GM23338 (cell line): ENCODE measurements at regions not wholly inside any gene's neighbourhood (a gene's known extent, or its start where the extent isn't known, plus 50 kb on each side); places are given as distances from the start of the nearest gene placed in this dataset.

ENCODE experiments used
- ATAC-seq: fragments of 200-7000 bp; cut with Tn5 transposase; 3 replicates; pipeline ENCODE4 v1.9.1; 2020
- DNase-seq: peaks from one replicate; pipeline ENCODE4 v3.0.0-alpha.2; 2015; ENCODE audit warnings: low spot score
- H2AFZ ChIP-seq: fragments of 200-600 bp; sonication (generic); 2 replicates; pipeline ENCODE4 v1.8.0; 2016; ENCODE audit warnings: antibody characterized with exemption, mild to moderate bottlenecking, moderate library complexity
- H3F3A ChIP-seq: fragments of 200-600 bp; sonication (generic); replicated peaks from 2 replicates; pipeline ENCODE4 v1.8.0; 2017; ENCODE audit warnings: antibody characterized with exemption, mixed run types, low read depth
- H3K27ac ChIP-seq: fragments of 200-600 bp; sonication (generic); 2 replicates; pipeline ENCODE4 v1.6.1; 2016; ENCODE audit warnings: low read depth
- H3K27me3 ChIP-seq: fragments of 200-600 bp; sonication (generic); 2 replicates; pipeline ENCODE4 v1.8.0; 2016; ENCODE audit warnings: mild to moderate bottlenecking, mixed run types, moderate library complexity; ENCODE audit not compliant: insufficient read depth
- H3K36me3 ChIP-seq: fragments of 200-600 bp; sonication (generic); 2 replicates; pipeline ENCODE4 v1.8.0; 2016; ENCODE audit warnings: mild to moderate bottlenecking; ENCODE audit not compliant: insufficient read depth
- H3K4me1 ChIP-seq: fragments of 200-600 bp; sonication (generic); 2 replicates; pipeline ENCODE4 v1.8.0; 2016; ENCODE audit warnings: mild to moderate bottlenecking, moderate library complexity; ENCODE audit not compliant: insufficient read depth
- H3K4me2 ChIP-seq: fragments of 200-600 bp; sonication (generic); 2 replicates; pipeline ENCODE4 v1.7.1; 2017; ENCODE audit warnings: mixed run types
- H3K4me3 ChIP-seq: fragments of 200-600 bp; sonication (generic); 2 replicates; pipeline ENCODE4 v1.6.1; 2016; ENCODE audit warnings: mixed run types
- H3K79me2 ChIP-seq: fragments of 200-600 bp; sonication (generic); replicated peaks from 2 replicates; pipeline ENCODE4 v1.8.0; 2017; ENCODE audit warnings: mild to moderate bottlenecking; ENCODE audit not compliant: insufficient read depth
- H3K9me2 ChIP-seq: fragments of 200-600 bp; sonication (generic); 2 replicates; pipeline ENCODE4 v1.8.0; 2017; ENCODE audit not compliant: insufficient read depth
- H4K20me1 ChIP-seq: fragments of 200-600 bp; sonication (generic); replicated peaks from 2 replicates; pipeline ENCODE4 v1.8.0; 2017; ENCODE audit warnings: mild to moderate bottlenecking; ENCODE audit not compliant: insufficient read depth
- H3K27ac Mint-ChIP-seq: 2 replicates; pipeline ENCODE4 v1.8.0; 2020; ENCODE audit warnings: inconsistent platforms, mild to moderate bottlenecking, moderate library complexity, mixed read lengths
- H3K27me3 Mint-ChIP-seq: 3 replicates; pipeline ENCODE4 v1.8.0; 2022; ENCODE audit warnings: low read depth, mild to moderate bottlenecking, moderate library complexity, mixed read lengths, inconsistent platforms; ENCODE audit not compliant: insufficient read depth, poor library complexity
- H3K36me3 Mint-ChIP-seq: 3 replicates; pipeline ENCODE4 v1.8.0; 2021; ENCODE audit warnings: low read depth, mild to moderate bottlenecking, inconsistent platforms, moderate library complexity, mixed read lengths
- H3K4me1 Mint-ChIP-seq: 3 replicates; pipeline ENCODE4 v1.8.0; 2020; ENCODE audit warnings: mild to moderate bottlenecking, inconsistent platforms, mixed read lengths
- H3K4me3 Mint-ChIP-seq: 3 replicates; pipeline ENCODE4 v1.8.0; 2021; ENCODE audit warnings: moderate library complexity, mild to moderate bottlenecking, inconsistent platforms, mixed read lengths
- H3K9me3 Mint-ChIP-seq: 3 replicates; pipeline ENCODE4 v1.8.0; 2020; ENCODE audit warnings: moderate library complexity, mild to moderate bottlenecking, inconsistent platforms, mixed read lengths
- CREB1 ChIP-seq: fragments of 250-450 bp; sonication (Bioruptor Pico); IDR thresholded peaks from 2 replicates; pipeline ENCODE4 v1.5.0; 2020; ENCODE audit warnings: low read depth, mild to moderate bottlenecking, moderate library complexity
- EZH2 ChIP-seq: fragments of 200-600 bp; sonication (generic); IDR thresholded peaks from one replicate; pipeline ENCODE4 v1.8.0; 2017; ENCODE audit warnings: antibody characterized with exemption, mild to moderate bottlenecking, low read depth; ENCODE audit not compliant: unreplicated experiment
- JUNB ChIP-seq: IDR thresholded peaks from one replicate; pipeline ENCODE4 v1.6.1; 2016; ENCODE audit warnings: antibody characterized with exemption; ENCODE audit not compliant: unreplicated experiment
- POLR2AphosphoS5 ChIP-seq: IDR thresholded peaks from 2 replicates; pipeline ENCODE4 v1.6.1; 2016; ENCODE audit warnings: antibody characterized with exemption, low read depth
- STAT1 ChIP-seq: IDR thresholded peaks from one replicate; pipeline ENCODE4 v1.6.1; 2016; ENCODE audit warnings: antibody characterized with exemption; ENCODE audit not compliant: unreplicated experiment
- TF ChIP-seq, protein P1 (sequence below): IDR thresholded peaks from one replicate; pipeline ENCODE4 v1.6.1; 2018; ENCODE audit warnings: antibody characterized with exemption; ENCODE audit not compliant: unreplicated experiment
- TF ChIP-seq, protein P2 (sequence below): fragments of 250-450 bp; sonication (Bioruptor Pico); IDR thresholded peaks from 2 replicates; pipeline ENCODE4 v1.5.0; 2020; ENCODE audit warnings: mild to moderate bottlenecking, moderate library complexity

DNA sequence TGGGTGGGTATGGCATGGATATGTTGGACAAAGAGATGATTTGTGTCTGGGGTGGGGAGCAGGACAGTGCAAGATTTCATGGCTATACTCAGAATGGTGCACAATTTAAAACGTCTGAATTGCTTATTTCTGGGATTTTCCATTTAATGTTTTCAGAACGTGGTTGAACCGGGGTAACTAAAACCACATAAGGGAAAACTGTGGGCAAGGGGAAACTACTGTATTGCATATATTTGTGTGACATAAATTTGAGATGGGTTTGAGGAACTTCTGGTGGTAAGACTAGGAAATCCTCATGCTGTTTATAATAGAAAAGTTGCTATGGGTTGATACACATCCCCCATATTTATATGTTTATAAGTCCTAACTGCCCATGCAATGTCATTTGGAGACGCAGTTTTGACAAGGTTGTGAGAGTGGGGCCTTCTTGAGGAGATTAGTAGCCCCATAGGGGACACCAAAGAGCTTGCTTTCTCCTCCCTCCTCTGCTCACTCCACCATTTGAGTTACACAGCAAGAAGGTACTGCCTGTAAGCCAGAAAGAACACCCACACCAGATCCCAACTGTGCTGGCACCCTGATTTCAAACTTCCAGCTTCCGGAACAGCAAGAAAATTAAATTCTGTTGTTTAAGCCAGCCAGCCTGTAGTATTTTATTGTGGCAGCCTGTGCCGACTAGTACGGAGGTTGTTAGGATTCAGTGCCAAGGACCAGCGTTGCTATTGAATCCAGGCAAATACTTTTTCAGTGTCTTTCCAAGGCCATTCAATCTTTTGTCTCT lies 2118.9 kb downstream of the MAT2B start:
- H3K9me2 ChIP-seq: 0 out of 2 replicates have a peak, but pooled peaks cover 5% of the 10 kb centered on the region
- H3F3A ChIP-seq: no peaks in the 10 kb centered on the region
- no peaks in the 10 kb centered on the region for H3K27me3 ChIP-seq
- H3K4me2 ChIP-seq: no peak overlapping the region
- ATAC-seq: no peak
- peaks cover 4% of the 10 kb centered on the region for H3K4me1 Mint-ChIP-seq
- H3K36me3 ChIP-seq: no peaks in the 10 kb centered on the region
- H3K9me3 Mint-ChIP-seq: peaks cover 6% of the 10 kb centered on the region; the same call in 2 of the 3 replicates
- H3K4me3 ChIP-seq: no peak overlapping the region
- no peak overlapping the region for H3K4me3 Mint-ChIP-seq
- no peak overlapping the region for H3K27ac ChIP-seq
- TF ChIP-seq, protein P1, sequence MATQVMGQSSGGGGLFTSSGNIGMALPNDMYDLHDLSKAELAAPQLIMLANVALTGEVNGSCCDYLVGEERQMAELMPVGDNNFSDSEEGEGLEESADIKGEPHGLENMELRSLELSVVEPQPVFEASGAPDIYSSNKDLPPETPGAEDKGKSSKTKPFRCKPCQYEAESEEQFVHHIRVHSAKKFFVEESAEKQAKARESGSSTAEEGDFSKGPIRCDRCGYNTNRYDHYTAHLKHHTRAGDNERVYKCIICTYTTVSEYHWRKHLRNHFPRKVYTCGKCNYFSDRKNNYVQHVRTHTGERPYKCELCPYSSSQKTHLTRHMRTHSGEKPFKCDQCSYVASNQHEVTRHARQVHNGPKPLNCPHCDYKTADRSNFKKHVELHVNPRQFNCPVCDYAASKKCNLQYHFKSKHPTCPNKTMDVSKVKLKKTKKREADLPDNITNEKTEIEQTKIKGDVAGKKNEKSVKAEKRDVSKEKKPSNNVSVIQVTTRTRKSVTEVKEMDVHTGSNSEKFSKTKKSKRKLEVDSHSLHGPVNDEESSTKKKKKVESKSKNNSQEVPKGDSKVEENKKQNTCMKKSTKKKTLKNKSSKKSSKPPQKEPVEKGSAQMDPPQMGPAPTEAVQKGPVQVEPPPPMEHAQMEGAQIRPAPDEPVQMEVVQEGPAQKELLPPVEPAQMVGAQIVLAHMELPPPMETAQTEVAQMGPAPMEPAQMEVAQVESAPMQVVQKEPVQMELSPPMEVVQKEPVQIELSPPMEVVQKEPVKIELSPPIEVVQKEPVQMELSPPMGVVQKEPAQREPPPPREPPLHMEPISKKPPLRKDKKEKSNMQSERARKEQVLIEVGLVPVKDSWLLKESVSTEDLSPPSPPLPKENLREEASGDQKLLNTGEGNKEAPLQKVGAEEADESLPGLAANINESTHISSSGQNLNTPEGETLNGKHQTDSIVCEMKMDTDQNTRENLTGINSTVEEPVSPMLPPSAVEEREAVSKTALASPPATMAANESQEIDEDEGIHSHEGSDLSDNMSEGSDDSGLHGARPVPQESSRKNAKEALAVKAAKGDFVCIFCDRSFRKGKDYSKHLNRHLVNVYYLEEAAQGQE: no peak
- TF ChIP-seq, protein P2, sequence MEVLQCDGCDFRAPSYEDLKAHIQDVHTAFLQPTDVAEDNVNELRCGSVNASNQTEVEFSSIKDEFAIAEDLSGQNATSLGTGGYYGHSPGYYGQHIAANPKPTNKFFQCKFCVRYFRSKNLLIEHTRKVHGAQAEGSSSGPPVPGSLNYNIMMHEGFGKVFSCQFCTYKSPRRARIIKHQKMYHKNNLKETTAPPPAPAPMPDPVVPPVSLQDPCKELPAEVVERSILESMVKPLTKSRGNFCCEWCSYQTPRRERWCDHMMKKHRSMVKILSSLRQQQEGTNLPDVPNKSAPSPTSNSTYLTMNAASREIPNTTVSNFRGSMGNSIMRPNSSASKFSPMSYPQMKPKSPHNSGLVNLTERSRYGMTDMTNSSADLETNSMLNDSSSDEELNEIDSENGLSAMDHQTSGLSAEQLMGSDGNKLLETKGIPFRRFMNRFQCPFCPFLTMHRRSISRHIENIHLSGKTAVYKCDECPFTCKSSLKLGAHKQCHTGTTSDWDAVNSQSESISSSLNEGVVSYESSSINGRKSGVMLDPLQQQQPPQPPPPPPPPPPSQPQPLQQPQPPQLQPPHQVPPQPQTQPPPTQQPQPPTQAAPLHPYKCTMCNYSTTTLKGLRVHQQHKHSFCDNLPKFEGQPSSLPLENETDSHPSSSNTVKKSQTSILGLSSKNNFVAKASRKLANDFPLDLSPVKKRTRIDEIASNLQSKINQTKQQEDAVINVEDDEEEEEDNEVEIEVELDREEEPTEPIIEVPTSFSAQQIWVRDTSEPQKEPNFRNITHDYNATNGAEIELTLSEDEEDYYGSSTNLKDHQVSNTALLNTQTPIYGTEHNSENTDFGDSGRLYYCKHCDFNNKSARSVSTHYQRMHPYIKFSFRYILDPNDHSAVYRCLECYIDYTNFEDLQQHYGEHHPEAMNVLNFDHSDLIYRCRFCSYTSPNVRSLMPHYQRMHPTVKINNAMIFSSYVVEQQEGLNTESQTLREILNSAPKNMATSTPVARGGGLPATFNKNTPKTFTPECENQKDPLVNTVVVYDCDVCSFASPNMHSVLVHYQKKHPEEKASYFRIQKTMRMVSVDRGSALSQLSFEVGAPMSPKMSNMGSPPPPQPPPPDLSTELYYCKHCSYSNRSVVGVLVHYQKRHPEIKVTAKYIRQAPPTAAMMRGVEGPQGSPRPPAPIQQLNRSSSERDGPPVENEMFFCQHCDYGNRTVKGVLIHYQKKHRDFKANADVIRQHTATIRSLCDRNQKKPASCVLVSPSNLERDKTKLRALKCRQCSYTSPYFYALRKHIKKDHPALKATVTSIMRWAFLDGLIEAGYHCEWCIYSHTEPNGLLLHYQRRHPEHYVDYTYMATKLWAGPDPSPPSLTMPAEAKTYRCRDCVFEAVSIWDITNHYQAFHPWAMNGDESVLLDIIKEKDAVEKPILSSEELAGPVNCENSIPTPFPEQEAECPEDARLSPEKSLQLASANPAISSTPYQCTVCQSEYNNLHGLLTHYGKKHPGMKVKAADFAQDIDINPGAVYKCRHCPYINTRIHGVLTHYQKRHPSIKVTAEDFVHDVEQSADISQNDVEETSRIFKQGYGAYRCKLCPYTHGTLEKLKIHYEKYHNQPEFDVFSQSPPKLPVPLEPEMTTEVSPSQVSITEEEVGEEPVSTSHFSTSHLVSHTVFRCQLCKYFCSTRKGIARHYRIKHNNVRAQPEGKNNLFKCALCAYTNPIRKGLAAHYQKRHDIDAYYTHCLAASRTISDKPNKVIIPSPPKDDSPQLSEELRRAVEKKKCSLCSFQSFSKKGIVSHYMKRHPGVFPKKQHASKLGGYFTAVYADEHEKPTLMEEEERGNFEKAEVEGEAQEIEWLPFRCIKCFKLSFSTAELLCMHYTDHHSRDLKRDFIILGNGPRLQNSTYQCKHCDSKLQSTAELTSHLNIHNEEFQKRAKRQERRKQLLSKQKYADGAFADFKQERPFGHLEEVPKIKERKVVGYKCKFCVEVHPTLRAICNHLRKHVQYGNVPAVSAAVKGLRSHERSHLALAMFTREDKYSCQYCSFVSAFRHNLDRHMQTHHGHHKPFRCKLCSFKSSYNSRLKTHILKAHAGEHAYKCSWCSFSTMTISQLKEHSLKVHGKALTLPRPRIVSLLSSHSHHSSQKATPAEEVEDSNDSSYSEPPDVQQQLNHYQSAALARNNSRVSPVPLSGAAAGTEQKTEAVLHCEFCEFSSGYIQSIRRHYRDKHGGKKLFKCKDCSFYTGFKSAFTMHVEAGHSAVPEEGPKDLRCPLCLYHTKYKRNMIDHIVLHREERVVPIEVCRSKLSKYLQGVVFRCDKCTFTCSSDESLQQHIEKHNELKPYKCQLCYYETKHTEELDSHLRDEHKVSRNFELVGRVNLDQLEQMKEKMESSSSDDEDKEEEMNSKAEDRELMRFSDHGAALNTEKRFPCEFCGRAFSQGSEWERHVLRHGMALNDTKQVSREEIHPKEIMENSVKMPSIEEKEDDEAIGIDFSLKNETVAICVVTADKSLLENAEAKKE (CRISPR knock-in tag): no peak
- TF ChIP-seq STAT1 (no peak), JUNB (no peak), CREB1 (CRISPR knock-in tag) (no peak), EZH2 (no peak), POLR2AphosphoS5 (no peak)
- no peaks in the 10 kb centered on the region for H3K79me2 ChIP-seq
- no peak overlapping the region for H3K27ac Mint-ChIP-seq
- H3K27me3 Mint-ChIP-seq: no peaks in the 10 kb centered on the region
- peaks cover 6% of the 10 kb centered on the region for H3K4me1 ChIP-seq
- peak overlapping the region; percentile 66 for H2AFZ ChIP-seq
- H4K20me1 ChIP-seq: no peaks in the 10 kb centered on the region
- H3K36me3 Mint-ChIP-seq: peaks cover 7% of the 10 kb centered on the region; the same call in 1 of the 3 replicates
- no peak for DNase-seq
